ENCODE measurements at regions not wholly inside any gene's neighbourhood (a gene's known extent, or its start where the extent isn't known, plus 50 kb on each side); places are given as distances from the start of the nearest gene placed in this dataset.
"Not testable (repeated sequence)": the region's sequence is repeated elsewhere in the genome, so short reads cannot be mapped to it uniquely, and the experiment has no call there.

GRCh38 chr6:28848756-28849155, 75.0 kb downstream of the TRIM27 start:
- not testable (repeated sequence) for DNase-seq
